HG03571 (cell line): ENCODE measurements at regions not wholly inside any gene's neighbourhood (a gene's known extent, or its start where the extent isn't known, plus 50 kb on each side); places are given as distances from the start of the nearest gene placed in this dataset.
"Not testable (repeated sequence)": the region's sequence is repeated elsewhere in the genome, so short reads cannot be mapped to it uniquely, and the experiment has no call there.

Experiments used
- ATAC-seq: cut with Tn5 transposase; IDR thresholded peaks from one replicate; pipeline ENCODE4 v1.9.1; 2021; ENCODE audit not compliant: unreplicated experiment

DNA sequence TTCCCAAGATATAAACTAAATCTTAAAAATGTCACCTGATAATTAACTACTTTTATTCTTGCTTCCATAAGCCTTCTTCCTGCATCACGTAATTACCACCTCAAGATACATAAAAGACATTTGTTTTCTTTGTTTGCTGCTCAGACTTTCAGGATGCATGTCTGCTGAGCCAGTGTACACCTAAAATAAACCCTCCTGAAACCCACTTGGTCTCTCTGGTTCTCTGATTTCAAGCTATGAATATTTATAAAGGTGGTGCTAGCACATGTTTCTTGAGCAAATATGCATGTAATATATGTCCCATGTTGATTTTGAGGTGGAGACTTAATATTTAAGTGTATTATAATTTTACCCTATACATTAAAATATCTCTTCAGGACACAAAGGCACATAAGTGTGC, 1627.7 kb upstream of the CDH9 start:
- ATAC-seq: no peak

DNA sequence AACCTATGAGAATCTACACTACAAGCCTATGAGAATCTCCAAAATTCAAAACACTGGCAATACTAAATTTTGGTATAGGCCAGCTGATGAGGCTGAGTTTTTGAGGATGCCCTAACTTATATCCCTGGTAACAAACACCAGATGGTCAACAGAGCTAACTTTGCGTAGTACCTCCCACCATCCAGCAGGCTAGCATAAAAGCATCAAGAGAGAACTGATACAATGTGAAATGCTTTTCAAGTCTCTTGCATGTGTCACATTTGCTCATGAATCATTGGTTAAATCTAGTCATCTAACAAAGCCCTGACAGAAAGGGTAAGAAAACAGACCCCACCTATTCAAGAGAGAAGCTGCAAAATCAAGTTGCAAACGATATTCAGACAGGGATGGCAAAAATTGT, 1609.7 kb upstream of the CDH9 start:
- ATAC-seq: no peak

DNA sequence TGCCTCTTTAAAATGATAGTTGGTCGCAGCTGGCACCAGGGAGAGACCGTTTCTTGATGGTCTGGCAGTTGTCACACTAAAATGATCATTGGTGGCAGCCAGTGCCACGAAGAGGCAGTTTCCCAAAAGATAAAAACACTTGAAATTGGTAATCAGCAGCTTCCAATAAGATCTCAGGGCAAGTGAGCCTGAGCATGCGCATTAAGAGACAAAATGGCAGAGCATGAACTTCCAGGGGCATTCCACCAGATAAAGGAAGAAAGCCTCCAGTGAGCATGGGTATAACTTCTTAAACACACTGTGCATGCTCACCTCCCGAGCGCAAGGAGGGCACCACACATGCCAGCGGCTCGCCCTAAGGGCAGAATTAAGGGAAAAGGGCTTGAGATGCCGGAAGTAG, 1594.2 kb upstream of the CDH9 start:
- no peak for ATAC-seq

DNA sequence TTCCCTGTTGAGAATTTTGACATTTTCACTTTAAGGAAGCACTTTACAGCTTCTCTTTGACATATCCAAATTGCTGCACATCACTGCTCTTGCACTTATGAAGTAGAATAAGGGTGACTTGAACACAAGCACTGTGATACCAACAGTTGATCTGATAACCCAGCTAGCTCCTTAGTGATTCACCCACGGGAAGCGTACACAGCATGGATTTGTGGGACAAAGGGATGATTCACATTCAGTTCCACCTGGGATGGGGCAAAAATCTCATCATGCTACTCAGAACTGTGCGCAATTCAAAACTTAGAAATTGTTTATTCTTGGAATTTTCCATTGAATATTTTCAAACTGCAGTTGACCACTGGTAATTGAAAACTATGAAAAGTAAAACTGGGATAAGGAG, 1565.5 kb upstream of the CDH9 start:
- no peak for ATAC-seq

DNA sequence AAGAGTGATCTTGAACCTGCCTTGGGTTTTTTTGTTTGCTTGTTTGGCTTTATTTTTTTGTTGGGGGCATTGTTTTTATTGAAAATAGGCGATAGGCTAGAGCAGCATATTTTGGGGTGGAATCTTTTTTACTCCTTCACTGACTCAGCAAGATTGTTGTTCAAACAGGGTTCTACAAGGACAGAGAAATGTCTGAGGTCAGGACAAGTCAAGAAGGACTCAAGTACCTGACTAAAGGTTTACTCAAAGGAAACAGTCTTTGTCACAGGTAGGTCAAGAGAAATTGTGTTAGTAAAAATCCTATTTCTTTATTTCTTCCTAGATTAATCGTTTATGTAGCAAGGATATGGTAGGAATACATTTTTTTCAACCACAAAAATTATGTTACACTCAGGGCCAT, 1564.0 kb upstream of the CDH9 start:
- ATAC-seq: no peak

DNA sequence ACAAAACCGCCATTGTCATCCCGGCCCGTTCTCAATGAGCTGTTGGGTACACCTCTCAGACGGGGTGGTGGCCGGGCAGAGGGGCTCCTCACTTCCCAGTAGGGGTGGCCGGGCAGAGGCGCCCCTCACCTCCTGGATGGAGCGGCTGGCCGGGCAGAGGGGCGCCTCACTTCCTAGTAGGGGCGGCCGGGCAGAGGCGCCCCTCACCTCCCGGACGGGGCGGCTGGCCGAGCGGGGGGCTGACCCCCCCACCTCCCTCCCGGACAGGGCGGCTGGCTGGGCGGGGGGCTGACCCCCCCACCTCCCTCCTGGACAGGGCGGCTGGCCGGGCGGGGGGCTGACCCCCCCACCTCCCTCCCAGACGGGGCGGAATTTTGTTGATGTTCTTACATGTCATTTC, 1558.3 kb upstream of the CDH9 start:
- not testable (repeated sequence) for ATAC-seq

DNA sequence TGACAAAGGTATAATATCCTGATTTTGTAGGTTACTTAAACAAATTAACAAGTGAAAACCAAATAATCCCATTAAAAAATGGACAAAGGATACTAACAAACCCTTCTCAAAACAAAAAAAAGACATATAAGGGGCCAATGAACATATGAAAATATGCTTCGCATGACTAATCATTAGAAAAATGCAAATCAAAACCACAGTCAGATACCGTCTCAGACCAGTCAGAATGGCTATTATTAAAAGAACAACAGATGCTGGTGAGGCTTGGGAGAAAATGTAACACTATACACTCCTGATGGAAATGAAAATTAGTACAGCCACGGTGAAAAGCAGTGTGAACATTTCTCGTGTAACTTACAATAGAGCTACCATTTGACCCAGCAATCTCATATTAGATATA, 1542.2 kb upstream of the CDH9 start:
- ATAC-seq: no peak

DNA sequence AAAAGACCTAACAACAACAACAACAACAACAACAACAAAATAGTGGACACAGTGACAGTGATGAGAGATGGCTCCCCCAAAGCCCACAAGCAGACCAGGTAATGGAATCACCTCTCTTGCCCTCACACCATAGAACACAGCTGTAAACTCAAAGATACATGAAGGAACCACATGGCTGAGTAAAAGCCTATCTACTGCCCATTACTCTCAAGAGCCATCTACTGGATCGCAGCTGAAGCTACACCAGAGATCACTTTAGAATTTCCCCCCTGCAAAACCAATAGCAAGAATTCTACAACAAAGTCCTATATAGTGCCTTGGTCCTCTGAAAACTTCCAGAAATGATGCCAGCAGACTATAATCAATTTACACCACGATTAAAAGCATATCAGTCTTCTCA, 1537.6 kb upstream of the CDH9 start:
- no peak for ATAC-seq

DNA sequence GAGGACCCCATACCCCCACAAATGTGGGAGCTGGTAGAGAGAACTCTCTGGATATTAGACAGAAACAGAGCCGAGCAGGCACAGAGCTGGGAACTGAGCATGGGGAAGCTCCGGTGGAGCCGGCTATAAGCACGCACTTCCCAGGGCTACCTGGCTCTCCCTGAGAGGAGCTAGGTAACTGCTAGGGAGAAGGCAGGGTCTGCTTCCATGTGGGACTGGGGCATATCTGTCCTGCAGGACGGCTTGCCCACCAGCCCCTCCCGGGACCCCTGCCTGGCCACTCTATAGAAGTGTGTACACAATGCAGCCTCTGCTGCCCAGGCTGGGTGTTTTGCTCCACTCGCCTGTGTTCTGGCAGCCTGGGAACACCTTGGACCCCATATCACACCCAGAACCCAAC, 1537.0 kb upstream of the CDH9 start:
- ATAC-seq: no peak

DNA sequence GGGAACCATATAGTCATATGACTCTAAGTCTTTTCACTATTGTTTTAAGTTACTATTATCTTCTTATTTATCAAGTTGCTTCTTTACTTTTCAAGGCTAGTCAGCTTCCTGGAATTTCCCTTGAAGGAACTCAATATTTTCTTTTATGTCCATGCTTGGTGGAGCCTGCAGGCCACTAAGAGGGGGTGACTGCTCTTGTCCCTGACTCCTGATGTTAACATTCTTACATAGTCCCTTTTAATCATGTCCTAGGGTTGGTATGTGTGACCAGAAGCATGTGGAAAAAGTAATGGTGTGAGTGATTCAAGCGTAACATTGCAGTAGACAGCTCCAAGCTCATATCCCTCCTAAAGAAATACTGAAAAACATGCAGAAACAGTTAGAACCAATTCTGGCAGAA, 1536.2 kb upstream of the CDH9 start:
- ATAC-seq: no peak

DNA sequence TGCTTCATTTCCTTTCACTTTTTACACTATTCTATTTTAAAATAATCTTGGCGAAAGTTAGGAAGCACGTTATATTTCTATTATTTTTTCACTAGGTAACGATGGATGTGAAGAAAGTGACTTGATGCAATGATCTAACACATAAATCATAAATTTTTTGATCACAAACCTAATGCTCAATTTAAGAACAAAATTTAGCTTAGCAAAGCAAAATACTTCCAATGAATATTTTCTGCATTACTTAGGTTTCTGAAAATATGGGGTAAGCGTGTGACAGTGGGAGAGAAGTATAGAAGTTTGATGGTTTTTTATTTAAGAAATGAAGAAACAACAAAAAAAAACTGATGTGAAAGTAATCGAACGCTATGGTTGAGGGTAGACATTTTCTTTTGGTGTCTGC, 1528.7 kb upstream of the CDH9 start:
- no peak for ATAC-seq

DNA sequence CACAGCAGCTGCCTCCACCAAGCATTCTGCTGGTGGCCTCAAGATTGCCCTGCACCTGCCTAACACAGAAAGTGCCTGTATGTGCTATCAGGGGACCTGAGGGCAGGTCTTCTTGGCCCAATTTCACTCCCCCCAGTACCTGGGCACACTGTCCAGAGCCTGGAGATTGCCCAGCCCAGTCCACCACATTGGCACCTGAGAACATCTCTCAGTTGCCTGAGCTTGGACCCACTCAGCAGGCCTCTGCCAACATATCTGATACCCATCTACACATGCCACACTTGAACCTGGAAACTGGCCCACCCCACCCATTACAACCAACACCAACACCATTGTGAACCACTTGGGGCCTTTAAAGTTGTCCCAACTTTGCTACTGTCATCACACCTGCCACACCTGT, 1523.1 kb upstream of the CDH9 start:
- no peak for ATAC-seq

DNA sequence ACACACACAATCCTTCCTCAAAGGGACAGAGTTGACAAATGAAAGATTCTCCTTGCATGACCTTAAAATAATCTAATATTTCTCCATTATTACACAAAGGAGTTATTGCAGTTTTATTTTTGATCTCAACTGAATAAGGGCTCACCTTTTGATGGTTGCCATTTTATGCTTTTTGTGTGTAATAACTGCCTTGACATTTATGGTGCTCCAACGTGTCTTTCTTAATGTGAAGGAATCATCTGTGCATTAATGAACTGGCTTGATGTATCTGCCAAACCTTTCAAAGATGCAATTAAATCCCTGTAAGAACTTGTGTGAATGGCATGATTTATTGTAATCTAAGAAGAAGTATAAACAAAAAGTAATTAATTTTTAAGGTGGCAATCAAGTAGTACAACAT, 1519.8 kb upstream of the CDH9 start:
- ATAC-seq: no peak

DNA sequence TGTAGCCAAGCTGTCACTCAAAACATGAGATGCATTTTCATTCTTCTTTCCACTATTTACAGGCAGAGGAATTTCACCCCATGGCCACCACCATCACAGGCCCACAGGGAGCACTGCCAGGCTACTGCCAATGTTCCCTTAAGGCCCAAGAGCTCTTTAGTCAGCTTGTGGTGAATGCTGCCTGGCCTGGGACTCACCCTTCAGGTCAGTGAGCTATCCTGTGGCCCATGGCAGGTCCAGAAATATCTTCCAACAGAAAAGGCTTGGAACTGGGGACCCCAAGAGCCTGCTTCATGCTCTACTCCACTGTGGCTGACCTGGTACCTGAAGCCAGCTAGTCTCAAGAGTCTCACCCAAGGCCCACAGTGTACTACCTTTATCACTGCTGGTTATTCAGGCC, 1518.7 kb upstream of the CDH9 start:
- ATAC-seq: no peak

DNA sequence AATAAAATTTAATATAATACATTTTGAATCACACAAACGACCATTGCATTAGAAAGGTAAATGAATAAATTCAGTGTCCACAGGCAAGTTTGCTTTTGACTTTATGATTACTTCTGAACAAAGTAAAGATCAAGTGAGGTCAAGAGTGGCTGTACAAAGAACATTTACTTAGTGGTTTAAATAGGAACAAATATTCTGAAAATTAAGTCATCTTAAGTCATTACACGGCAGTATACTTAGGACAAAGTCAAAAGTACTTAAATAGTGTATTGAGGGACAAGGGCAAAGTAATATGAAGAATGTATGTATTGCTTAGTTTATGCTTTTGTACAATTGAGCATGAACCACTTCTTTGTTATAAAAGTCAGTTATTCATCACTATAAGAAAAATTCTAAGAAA, 1511.2 kb upstream of the CDH9 start:
- ATAC-seq: no peak

DNA sequence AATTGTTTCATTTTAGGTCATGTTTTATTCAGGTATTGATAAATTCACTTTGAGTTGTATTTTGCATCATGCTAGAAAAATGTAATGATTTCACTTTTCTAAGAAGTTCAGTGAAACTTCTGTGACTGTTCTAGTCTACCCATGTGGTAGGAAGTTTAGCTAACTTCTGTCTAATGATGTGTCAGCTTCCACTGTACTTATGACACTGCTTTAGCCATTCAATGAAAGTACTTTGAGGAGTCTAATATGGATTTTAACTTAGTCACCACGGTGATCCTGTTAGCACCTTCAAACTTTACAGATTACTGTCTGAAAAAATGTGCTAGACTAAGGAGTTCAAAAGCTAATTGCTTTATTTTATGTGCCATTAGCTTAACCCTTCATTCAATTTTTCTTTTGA, 1510.5 kb upstream of the CDH9 start:
- no peak for ATAC-seq

DNA sequence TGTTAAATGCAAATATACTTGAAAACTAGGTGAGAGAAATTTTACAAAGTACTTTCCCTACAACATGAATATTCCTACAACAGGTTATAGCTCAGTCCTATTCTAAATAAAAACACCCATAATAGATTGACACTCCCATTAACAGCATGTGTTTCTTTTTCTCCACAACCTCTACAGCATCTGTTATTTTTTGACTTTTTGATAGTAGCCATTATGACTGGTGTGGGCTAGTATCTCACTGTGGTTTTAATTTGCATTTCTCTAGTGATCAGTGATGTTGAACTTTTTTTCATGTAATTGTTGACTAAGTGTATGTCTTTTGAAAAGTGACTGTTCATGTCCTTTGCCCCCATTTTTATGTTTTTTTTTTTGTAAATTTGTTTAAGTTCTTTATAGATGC, 1506.1 kb upstream of the CDH9 start:
- no peak for ATAC-seq

DNA sequence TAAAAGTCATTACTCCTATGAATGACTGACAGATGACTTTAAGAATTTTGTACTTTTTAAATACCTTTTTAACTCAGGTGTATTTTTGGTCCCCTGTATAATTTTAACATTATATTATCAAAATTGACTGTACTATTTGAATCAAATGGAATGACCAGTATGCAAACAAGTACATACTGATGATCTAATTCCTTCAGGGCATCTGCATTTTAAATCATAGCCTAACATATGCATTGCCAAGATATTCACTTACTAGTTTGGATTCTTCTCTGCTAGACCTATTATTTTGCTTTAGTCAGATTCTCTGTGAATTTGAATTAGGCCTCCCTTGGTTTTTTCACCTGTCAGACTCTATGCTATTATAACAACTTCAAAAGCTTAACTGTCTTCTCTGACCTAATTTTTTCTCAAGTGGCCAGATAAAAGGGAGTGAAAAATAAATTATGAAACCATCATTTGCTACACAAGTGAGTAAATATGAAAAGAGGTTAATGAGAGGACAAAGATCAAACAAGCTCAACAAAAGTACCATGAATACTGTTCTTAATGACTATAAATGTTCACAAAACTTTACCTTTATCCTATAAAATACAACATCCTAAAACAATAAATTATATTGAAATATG, 1505.2 kb upstream of the CDH9 start:
- ATAC-seq: no peak

DNA sequence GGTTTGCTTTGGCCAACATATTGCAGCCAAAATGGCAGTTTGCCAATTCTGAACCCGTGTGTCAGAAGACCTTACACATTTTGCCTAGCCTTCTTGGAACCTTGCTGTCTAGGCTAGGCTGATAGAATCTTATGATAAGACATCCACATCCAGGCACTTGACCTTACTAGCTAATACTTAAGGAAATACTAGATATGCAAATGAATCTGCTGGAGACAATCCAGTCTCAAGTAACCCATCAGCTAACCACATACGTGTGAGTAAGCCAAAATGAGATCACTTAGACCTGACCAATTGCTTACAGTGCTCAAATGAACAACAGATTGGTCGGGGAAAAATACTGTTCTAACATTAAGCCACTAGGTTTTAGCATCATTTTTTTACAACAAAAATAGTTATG, 1504.6 kb upstream of the CDH9 start:
- no peak for ATAC-seq

DNA sequence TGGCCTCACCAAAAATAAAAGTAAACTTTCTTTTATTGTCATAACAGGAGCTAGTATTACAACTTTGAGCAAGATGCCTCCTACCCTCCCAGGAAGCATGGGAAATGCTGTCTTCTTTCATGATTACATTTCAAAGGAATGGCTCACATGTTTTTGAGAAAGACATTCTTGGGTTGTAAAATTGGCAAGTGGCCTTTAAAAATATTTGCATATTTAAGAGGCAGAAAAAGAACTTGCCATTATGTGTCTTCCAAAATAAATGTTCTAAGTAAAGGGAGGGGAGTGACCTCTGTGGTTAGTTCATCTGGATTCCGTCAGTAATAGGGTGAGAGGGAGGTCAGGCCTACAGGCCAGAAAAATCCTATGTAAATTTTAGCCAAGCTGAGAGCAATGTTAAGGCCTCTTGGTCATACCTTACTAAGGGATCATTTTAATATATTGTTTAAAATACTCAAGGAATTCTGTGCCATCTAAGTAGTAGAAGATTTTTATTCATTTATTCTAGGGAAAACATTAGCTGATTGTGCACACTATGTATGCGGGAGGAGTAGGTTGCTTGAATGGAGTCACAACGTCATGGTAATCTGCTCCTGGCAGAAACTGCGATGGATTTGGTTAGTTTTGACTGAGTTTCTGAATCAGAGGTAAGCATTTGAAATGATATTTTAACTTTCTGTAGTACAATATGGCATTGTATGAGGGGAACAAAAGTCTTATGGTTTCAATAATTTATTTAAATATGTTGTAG, 1485.7 kb upstream of the CDH9 start:
- no peak for ATAC-seq

DNA sequence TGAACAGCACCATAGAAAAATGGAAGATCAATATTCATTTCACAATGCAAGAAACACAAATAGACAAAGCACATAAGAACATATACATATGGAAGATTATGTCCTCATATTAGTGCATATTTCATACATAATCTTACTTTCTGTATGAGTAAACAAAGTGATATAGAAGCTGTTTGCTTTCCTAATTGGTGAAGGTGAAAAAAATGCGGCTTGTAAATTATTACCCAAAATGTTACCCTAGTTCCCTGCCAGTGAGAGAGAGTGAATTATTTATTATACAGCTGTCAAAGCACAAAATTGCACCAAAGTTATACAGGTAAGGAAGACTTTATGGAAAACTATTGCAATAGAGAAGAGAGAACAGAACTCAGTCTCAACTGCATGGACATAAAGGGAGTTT, 1485.0 kb upstream of the CDH9 start:
- ATAC-seq: no peak

DNA sequence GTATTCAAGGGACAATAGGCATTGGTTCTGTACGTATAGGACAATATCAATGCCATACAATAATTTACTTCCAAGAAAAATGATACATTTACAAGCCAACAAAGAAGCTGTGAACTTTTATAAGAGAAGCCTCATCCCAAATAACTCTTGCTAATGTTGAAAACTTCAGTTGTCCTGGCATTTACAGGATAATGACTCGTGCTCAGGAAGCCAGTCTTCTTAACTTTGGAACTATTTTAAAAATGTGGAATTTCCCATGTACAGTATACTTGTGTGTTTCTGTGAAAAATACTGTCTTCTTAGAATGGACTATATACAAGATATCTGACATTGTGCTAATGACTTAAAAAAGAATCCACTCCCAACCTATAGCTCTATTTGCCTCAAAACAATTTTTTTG, 1479.3 kb upstream of the CDH9 start:
- no peak for ATAC-seq

DNA sequence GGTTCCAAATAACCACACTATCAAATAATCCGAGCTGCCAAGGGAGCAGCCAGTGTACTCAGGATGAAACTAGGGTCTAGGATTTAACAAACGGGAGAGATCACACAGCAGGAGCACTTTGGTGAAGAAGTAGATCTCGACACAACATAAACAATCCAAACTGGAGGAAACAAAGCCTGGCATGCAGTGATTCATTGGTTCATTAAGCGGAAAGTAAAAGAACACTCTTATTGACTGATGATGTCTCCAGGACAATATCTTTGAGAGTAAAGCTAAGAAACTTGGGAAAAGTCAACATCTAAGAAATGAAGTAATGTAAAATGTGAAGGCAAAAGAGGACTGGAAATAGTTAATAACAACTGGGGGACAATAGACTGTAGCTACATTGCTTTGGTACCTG, 1478.3 kb upstream of the CDH9 start:
- ATAC-seq: no peak
